Muscle layer of duodenum (tissue), 2 donors: ENCODE measurements at regions not wholly inside any gene's neighbourhood (a gene's known extent, or its start where the extent isn't known, plus 50 kb on each side); places are given as distances from the start of the nearest gene placed in this dataset.

Source experiments
- H3K27ac ChIP-seq: one replicate; pipeline ENCODE4 v1.7.0; 2013; ENCODE audit warnings: mild to moderate bottlenecking, low read length
- H3K27me3 ChIP-seq: one replicate; pipeline ENCODE4 v1.7.0; 2013; ENCODE audit warnings: low read depth, mild to moderate bottlenecking, control low read depth, low read length
- H3K36me3 ChIP-seq, 2 donors: one replicate each; pipeline ENCODE4 v1.7.0; 2013; ENCODE audit warnings: low read length in 2 of 2, control low read depth in 1 of 2, mild to moderate bottlenecking in 1 of 2; ENCODE audit not compliant: insufficient read depth in 2 of 2, control insufficient read depth in 1 of 2
- H3K4me1 ChIP-seq, 2 donors: one replicate each; pipeline ENCODE4 v1.7.0; 2013; ENCODE audit warnings: low read length in 2 of 2, mild to moderate bottlenecking in 2 of 2, control low read depth in 1 of 2, moderate library complexity in 1 of 2; ENCODE audit not compliant: insufficient read depth in 2 of 2, control insufficient read depth in 1 of 2
- H3K4me3 ChIP-seq, 2 donors: one replicate each; pipeline ENCODE4 v1.7.0; 2013; ENCODE audit warnings: low read length in 2 of 2, low read depth in 1 of 2, mild to moderate bottlenecking in 1 of 2
- H3K9me3 ChIP-seq, 2 donors: one replicate each; pipeline ENCODE4 v1.7.0; 2013; ENCODE audit warnings: low read length in 2 of 2, control low read depth in 1 of 2, mild to moderate bottlenecking in 1 of 2; ENCODE audit not compliant: control insufficient read depth in 1 of 2
- donor health status: healthy.

DNA sequence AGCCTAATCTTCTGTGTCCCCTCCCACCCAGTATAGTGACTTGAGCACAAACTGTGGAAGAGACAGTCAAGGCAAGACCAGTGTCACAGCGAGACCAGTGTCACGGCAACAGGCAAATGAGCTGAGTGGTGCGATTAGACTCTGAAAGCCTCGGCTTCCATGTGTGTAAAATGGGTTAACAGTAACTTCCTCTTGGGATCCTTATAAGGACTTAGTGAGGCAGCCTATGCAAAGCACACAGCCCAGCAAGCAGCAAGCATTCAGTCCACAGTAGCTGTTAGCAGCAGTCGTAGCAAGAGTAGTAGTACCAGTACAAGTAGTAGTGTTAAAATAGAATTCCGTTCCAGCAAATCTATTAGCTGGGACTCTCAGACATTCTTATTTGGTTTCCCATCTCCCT is 334.1 kb downstream of the GABRB3 start:
- Histone ChIP-seq H3K27ac (no peak overlapping the region), H3K4me3 (no peak overlapping the region), H3K4me1 (no peaks in the 10 kb centered on the region), H3K9me3 (no peaks in the 10 kb centered on the region), H3K36me3 (no peaks in the 10 kb centered on the region), H3K27me3 (no peaks in the 10 kb centered on the region)

DNA sequence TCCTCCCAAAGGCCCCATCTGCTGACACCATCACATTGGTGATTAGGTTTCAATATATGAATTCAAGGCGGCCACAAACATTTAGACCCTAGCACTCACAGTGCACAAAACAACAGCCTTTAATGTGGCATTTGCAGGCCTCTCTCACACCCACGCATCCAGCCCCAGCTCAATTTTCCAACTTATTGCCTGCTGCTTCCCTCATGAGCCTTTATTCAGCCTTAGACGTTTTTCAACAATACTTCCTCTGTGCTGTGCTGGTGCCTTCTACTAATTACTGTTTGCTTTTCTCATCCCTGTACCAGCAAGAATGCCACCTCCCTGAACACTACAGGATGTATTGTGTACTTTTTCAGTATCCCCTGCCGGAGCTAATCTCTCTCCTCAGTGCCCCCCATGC is 334.6 kb downstream of the GABRB3 start:
- H3K4me1 ChIP-seq = no peaks in the 10 kb centered on the region
- H3K36me3 ChIP-seq = no peaks in the 10 kb centered on the region

DNA sequence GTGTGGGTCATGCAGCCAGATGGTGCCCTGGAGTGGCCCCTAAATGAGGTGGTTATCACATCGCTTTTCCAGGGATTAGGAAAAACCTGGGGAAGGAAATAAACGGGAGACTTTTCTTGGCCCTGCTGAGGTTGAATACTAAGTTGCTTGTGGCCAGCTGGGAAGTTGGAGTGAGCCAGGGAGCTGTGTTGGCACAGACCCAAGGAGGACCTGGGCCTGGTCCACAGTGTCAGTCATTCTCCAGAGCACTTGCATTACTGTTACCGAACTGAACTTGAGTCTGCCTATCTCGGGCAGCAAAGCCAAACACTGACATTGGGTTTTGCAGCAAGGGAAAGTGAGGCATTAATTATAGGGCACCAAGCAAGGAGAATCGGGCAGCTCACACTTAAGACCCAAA is 339.0 kb downstream of the GABRB3 start:
- no peak overlapping the region for H3K27ac ChIP-seq
- H3K4me1 ChIP-seq = no peaks in the 10 kb centered on the region
- H3K27me3 ChIP-seq = no peaks in the 10 kb centered on the region
- no peak overlapping the region for H3K4me3 ChIP-seq
- no peaks in the 10 kb centered on the region for H3K36me3 ChIP-seq
- H3K9me3 ChIP-seq = no peaks in the 10 kb centered on the region

More for the DNA sequence above, 334.6 kb downstream of the GABRB3 start:
- no peak overlapping the region for H3K4me3 ChIP-seq
- no peaks in the 10 kb centered on the region for H3K9me3 ChIP-seq
- no peaks in the 10 kb centered on the region for H3K27me3 ChIP-seq
- no peak overlapping the region for H3K27ac ChIP-seq

DNA sequence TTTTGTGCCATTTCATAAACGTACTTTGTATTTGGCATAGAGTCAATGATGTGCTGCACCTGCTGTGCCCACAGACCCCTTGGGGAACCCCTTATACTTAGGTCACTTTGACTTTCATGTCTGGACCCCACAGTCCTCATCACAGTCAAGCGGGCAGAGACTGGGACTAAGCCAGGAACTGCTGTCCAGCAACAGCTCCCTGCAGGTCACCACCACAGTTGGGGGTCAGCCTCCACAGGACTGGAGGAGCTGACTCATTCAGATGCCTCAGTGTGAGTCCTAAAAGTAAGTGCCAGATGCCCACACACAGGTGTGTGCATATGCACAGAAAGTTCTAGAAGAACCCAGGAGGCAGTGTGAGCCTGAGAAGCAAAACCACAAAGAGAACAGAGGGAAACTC is 339.8 kb downstream of the GABRB3 start:
- H3K9me3 ChIP-seq = no peaks in the 10 kb centered on the region

DNA sequence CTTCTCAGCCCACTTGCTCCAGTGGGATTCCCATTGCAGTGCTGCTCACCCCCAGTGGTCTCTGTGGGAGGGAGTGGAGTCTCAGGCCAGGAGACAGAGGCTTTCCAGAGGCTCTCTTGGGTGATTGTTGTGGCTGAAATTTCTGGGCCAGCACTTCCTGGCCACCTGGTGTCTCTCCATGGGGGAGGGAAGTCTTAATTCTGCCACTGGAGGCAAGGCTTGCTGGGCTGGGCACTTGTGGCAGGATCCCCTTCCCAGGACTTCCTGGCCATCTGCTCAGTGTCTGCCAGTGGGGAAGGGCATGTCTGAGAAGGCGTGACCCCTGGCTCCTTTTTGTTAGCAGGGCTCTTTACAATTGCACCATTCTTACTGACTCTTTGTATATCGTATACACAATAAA is 351.8 kb downstream of the GABRB3 start:
- Histone ChIP-seq H3K4me3 (no peak overlapping the region), H3K4me1 (no peaks in the 10 kb centered on the region), H3K9me3 (peaks cover 0 to 6% of the 10 kb centered on the region in 2 donors), H3K27ac (no peak overlapping the region), H3K27me3 (no peaks in the 10 kb centered on the region), H3K36me3 (no peaks in the 10 kb centered on the region)

More for the DNA sequence above, 339.8 kb downstream of the GABRB3 start:
- Histone ChIP-seq H3K27me3 (no peaks in the 10 kb centered on the region), H3K27ac (no peak overlapping the region), H3K36me3 (no peaks in the 10 kb centered on the region), H3K4me1 (no peaks in the 10 kb centered on the region), H3K4me3 (no peak overlapping the region)

DNA sequence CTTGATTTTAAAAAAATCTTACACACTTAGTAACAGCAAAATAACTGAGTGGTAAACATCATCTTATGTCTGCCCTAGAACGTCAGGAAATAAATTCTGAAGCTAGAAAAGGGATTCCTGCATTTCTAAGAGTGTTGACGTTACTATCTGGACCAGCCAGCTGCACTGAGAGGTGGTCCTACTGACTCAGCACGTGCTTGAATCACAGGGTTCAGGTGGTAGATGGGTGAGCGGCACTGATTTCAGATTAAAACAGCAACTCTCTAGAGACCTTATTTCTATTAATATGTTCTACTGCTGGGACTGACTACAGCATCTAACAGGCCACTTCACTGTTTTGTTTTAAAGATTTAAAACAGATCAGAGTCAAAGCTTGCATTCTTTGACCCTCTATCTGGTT is 377.2 kb downstream of the GABRB3 start:
- Histone ChIP-seq H3K4me3 (no peak overlapping the region), H3K36me3 (no peaks in the 10 kb centered on the region), H3K9me3 (no peaks in the 10 kb centered on the region), H3K27me3 (no peaks in the 10 kb centered on the region), H3K4me1 (no peaks in the 10 kb centered on the region), H3K27ac (no peak overlapping the region)

DNA sequence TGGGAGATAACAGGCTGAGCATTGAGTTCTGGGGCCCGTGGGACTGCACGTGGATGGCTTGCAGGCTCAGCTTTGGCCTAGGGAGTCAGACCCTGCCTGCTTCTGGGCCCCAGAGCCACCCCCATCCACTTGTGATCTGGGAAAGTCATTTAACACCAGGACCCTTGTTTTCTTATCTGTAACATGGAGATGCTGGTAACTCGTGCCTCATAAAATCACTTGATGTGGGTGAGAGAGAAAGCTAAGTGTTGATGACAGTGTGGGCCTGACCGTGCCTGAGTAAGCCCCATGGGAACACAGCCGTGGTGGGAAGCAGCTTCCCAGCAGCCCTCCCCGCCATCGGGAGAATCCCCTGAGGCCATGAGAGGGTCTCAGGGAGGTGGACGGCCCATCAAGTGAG is 378.1 kb downstream of the GABRB3 start:
- Histone ChIP-seq H3K27me3 (no peaks in the 10 kb centered on the region), H3K9me3 (no peaks in the 10 kb centered on the region), H3K4me1 (no peaks in the 10 kb centered on the region), H3K36me3 (no peaks in the 10 kb centered on the region), H3K27ac (no peak overlapping the region), H3K4me3 (no peak overlapping the region)

DNA sequence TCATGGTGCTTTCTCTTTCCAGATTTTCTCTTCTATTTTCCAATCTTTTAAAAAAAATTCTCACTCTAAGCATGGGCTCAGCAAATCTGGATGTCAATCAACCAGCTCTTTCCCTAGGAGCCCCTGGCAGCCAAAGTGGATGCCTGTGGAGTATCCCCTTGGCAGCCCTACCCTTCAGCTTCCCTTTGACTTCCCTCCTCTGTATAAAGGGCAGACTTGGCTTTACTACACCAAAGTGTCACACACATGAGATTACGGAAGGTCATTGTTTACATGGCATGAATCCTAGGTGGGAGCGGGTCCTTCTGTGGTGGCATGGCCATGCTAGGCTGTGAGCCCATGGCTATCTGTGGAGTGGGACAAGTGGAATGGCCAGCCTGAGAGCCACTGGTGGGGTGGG is 379.9 kb downstream of the GABRB3 start:
- Histone ChIP-seq H3K27ac (no peak overlapping the region), H3K36me3 (no peaks in the 10 kb centered on the region), H3K27me3 (no peaks in the 10 kb centered on the region), H3K4me1 (no peaks in the 10 kb centered on the region), H3K4me3 (no peak overlapping the region), H3K9me3 (no peaks in the 10 kb centered on the region)

DNA sequence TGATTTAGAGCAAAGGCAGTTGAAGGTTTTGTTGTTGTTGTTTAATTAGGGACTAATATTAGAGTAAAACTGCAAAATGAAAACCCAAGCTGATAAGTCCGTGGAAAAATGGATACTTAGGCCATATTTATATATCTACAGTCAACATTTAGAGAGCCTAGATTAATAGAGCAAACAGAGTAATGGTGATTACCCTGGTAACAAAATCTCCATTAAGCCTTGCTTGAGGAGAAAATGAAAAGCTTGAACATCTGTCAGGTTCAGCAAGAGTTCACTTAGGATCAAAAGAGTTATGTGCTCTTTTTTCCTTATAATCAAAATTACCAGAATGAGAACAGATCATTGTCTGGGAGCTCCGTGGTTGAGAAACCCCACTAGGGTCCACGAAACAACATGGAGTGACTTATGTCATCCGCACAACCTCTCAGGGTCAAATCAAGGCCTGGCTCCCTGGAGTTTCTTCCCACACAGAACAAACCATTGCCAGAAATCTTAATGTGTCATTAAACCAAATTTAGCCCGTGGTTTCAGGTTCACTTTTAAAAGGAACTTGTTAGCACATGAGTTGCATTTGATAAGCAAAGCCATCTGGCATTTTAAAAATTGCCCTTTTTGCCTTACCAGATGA is 381.2 kb downstream of the GABRB3 start:
- H3K9me3 ChIP-seq = no peaks in the 10 kb centered on the region
- no peaks in the 10 kb centered on the region for H3K27me3 ChIP-seq
- no peaks in the 10 kb centered on the region for H3K36me3 ChIP-seq
- no peaks in the 10 kb centered on the region for H3K4me1 ChIP-seq
- no peak overlapping the region for H3K4me3 ChIP-seq
- no peak overlapping the region for H3K27ac ChIP-seq

DNA sequence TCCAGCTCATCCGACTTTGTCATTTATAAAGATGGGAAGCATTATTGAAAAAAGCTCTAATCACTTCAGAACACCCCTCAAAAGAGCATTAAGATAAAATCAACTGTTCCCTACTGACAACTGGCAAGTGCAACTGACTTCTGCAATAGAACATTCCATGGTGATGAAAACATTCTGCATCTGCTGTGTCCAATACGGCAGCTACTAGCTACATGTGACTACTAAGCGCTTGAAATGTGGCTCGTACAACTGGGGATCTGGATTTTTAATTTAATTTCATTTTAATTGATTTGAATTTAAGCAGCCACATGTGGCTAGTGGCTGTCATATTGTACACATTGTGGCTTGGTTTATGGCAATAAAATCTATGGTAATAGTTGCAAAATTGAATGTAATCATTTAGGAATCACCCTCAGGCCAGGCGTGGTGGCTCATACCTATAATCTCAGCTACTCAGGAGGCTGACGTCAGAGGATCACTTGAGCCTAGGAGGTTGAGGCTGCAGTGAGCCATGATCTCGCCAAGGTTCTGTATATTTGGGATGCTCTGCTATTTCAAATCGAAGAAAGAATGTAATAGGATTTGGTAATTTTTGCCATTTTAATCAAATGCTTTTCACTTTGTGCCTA is 390.3 kb downstream of the GABRB3 start:
- Histone ChIP-seq H3K4me3 (no peak overlapping the region), H3K9me3 (peaks cover 7 to 8% of the 10 kb centered on the region in 2 donors), H3K36me3 (no peaks in the 10 kb centered on the region), H3K27ac (no peak overlapping the region), H3K4me1 (no peaks in the 10 kb centered on the region), H3K27me3 (no peaks in the 10 kb centered on the region)

DNA sequence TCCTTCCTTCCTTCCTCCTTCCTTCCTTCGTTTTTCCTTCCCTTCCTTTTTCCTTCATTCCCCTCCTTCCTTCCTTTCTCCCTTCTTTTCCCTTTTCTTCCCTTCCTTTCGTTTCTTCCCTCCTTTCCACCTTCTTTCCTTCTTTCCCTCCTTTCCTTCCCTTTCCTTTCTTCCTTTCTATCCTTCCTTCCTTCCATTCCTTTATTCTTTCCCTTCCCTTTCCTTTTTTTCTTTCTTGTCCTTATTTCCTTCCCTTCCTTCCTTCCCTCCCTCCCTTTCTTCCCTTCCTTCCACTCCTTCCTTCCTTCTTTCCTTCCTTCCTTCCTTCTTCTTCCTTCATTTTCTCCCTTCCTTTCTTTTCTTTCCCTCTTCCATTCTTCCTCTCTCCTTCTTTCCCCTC is 394.6 kb downstream of the GABRB3 start:
- Histone ChIP-seq H3K4me1 (no peaks in the 10 kb centered on the region), H3K27me3 (no peaks in the 10 kb centered on the region), H3K4me3 (no peak overlapping the region), H3K9me3 (peaks cover 13 to 22% of the 10 kb centered on the region in 2 donors), H3K27ac (no peak overlapping the region), H3K36me3 (no peaks in the 10 kb centered on the region)

DNA sequence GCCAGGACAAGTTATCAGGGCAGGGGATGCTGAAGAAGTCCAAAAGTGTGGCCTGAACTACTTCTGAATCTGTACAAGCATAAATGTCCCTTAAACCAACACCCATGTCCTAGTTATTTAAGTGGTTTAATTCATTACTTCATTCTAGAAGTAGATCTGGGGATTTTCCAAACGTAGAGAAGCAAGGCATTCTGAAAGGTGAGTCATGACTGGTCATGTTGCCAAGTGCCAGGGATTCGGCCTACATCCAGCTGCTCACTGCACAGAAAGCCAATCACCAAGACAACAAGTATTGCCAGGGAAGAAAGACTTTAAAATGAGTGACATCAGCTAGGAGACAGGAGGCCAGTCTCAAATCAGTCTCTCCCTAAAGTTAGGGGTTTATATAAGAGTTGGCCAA is 396.6 kb downstream of the GABRB3 start:
- peaks cover 13 to 22% of the 10 kb centered on the region in 2 donors for H3K9me3 ChIP-seq
- no peak overlapping the region for H3K27ac ChIP-seq
- no peaks in the 10 kb centered on the region for H3K27me3 ChIP-seq
- no peaks in the 10 kb centered on the region for H3K4me1 ChIP-seq
- peak overlapping the region in 1 of 2 donors; percentile 16 for H3K4me3 ChIP-seq
- H3K36me3 ChIP-seq = no peaks in the 10 kb centered on the region
